Pulmonary artery endothelial cell (primary cell): ENCODE measurements at regions not wholly inside any gene's neighbourhood (a gene's known extent, or its start where the extent isn't known, plus 50 kb on each side); places are given as distances from the start of the nearest gene placed in this dataset.

Source experiments
- DNase-seq: peaks from one replicate; pipeline ENCODE4 v3.0.0-alpha.2; 2011; ENCODE audit warnings: low read depth, low spot score

DNA sequence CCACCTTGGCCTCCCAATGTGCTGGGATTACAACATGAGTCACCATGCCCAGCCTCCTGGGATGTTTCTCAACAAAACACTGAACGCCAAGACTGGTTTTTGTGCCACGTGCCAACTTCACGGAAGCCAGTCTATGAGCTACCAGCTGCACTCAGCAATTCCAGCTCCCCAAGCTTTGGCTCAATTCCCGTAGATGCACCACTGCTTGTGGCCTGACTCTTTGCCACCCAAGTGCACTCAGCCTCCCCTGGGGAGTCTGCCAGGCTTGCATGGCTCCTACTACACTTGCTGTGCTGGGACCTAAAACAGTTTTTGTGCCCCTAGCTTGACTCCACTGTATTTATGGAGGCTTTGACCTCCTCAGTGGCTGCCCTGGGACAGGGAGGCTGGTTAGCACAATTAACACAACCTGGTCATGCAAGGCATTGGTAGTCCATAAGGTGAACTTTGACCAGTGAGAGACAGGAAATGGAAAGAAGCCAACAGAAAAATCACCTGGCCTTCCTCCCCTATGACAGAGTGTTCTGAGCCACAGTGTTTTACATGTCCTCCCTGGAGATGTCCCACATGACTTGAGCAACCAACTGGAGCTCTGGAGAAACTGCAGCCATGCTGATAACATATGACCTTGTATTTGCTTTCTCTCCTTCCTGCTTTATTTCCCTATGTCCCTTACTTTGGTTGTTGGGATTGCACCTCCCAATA, 1173.1 kb downstream of the UQCRFS1 start:
- DNase-seq, result no peak

GRCh38 chr19:28037186-28037585, 1175.8 kb downstream of the UQCRFS1 start:
- DNase-seq, result no peak

- no peak for DNase-seq
Measured at GRCh38 chr19:28036486-28036885, 1176.5 kb downstream of the UQCRFS1 start.

GRCh38 chr19:28034936-28035335, 1178.0 kb downstream of the UQCRFS1 start:
- no peak for DNase-seq

DNA sequence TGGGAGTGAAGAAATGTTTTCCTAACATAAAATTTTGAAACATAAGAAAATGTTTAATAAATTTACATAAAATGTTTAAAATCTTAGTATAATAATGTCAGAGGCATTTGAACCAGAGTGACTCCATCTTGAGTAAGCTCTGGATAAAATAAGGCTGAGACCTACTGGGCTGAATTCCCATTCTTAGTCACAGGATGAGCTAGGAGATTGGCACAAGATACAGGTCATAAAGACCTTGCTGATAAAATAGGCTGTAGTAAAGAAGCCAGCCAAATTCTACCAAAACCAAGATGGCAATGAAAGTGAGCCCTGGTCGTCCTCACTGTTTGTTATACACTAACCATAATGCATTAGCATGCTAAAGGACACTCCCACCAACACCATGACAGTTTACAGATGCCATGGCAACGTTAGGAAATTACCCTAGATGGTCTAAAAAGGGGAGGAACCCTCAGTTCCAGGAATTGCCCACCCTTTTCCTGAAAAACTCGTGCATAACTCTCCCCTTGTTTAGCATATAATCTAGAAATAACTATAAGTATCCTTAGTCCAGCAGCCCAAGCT, 1184.0 kb downstream of the UQCRFS1 start:
- DNase-seq, result no peak

GRCh38 chr19:28027116-28027515, 1185.8 kb downstream of the UQCRFS1 start:
- no peak for DNase-seq

DNA sequence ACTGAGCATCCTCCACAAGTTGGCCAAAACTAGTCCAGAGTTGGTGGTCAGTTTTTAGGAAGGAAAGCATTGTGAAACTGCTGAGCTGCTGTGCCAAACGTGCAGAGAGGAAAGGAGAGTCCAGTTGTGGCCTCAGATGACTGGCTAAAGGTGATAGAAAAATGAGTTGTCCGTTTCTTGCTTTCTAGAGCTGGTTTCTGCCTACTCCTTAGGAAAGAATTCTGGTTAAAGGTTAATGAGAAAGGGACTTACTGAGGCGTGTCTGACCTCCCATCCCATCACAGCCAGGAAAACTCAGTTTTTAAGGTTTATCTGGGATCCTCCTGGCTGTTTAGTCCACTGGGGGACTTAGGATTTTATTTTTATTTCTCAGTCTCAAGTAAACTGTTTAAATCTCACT, 1186.3 kb downstream of the UQCRFS1 start:
- DNase-seq, result no peak

- no peak for DNase-seq
Measured at GRCh38 chr19:28024920-28025319, 1188.0 kb downstream of the UQCRFS1 start.

DNA sequence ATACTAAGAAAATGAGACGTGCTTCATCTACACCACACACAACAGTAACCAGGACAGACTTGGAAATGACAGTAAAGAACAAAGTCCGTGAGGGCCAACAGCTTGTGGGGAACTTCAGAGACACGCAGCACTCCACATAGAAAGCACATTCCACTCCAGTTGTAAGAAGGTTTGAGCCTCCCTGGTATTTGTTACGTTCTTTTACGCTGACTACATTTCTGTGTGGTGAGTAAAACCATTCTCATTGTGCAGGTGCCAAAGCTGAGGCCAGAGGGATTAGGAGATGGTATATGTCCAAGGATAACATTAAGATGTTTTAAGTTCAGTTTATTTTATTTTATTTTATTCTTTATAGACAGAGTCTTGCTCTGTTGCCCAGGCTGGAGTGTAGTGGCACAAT, 1189.9 kb downstream of the UQCRFS1 start:
- no peak for DNase-seq

GRCh38 chr19:28022506-28022905, 1190.4 kb downstream of the UQCRFS1 start:
- DNase-seq, result no peak

DNA sequence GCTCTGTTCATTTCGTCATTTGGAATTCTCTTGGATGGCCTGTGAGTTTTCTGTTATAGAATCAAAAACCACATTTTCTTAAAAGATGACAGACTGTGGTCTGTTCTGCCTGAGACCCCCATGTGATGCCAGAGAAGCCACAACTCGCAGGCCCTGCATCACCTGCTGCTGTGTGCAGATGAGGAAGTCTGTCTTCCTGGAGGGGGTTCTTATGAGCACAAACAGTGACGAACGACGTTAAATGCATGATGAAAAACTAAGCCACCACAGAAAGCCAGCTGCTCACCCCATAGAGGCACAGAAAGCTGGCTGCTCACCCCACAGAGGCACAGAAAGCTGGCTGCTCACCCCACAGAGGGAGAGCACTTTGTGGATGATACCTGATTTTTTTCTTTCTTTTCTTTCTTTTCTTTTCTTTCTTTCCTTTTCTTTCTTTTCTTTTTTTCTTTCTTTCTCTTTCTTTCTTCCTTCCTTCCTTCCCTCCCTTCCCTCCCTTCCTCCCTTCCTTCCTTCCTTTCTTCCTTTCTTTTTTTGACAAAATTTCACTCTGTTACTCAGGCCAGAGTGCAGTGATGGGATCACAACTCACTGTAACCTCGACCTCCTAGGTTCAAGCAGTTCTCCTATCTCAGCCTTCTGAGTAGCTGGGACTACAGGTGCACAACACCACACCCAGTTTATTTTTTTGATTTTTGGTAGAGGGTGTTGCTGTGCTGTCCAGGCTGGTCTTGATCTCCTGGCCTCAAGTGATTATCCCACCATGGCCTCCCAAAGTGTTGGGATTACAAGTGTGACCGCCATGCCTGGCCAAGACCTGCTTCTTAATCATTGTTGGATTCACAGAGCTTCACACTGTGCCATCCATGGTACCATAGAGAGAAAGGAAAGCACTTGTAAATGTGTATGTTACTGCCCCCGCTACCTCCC, 1191.4 kb downstream of the UQCRFS1 start:
- no peak for DNase-seq

GRCh38 chr19:28020619-28021258, 1192.2 kb downstream of the UQCRFS1 start:
- DNase-seq, result no peak

GRCh38 chr19:28019901-28020300, 1193.0 kb downstream of the UQCRFS1 start:
- no peak for DNase-seq

DNA sequence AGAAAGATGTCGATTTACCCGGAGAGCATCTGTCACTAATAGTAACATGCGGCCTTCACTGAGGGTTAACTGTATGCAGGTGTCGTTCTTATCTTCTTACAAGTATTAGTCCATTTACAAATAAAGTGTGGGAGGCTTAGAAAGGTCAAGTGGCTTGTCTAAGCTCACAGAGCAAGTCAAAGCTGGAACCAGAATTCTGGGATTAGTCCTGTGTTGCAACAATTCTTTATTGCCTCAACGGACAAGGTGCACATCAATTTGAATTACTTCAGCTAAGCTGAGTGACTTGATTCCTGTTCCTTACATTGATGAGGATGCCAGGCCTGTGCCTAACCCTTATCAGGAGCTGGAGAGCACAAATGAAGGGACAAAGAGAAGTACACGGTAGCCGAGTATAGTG, 1193.6 kb downstream of the UQCRFS1 start:
- DNase-seq, result no peak

DNA sequence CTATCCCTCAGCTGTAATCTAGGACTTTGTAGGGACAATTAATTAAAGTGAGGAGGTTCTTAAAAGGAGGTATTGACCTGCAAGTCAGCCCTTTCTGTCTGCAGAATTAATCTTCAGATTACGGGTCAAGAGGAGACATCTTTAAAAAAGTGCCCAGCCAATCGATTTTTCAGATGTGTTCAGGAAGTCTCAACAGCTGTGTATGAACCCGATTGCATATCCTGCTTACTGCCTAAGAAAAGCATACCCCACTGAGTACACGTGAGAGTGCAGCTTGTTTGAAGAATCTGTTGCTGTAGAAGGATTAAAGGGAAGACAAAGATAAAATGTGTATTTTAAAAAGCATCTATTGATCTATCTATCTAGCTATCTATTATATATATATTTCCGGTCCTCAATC, 1194.5 kb downstream of the UQCRFS1 start:
- DNase-seq, result no peak

- DNase-seq, result no peak
Measured at GRCh38 chr19:28014615-28015405, 1198.1 kb downstream of the UQCRFS1 start.

- DNase-seq, result no peak
Measured at GRCh38 chr19:28012361-28012760, 1200.6 kb downstream of the UQCRFS1 start.

DNA sequence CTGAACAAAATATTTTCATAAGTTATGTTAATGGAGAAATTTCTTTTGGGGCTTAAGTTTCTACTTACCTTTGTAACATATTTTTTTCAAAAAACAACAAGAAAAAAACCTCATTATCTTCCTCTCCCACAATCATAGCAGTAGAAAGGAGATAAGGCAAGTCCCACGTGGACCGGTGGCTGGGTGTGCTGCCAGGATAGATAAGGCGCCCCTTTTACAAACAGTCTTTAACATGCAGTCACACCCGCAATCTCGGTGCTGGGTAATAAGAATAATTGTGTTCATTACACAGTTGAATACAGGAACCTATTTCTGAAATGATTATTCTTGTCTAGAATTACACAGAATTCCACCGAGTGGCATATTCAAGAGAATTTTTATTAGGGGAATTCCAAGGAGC, 1202.3 kb downstream of the UQCRFS1 start:
- no peak for DNase-seq

DNA sequence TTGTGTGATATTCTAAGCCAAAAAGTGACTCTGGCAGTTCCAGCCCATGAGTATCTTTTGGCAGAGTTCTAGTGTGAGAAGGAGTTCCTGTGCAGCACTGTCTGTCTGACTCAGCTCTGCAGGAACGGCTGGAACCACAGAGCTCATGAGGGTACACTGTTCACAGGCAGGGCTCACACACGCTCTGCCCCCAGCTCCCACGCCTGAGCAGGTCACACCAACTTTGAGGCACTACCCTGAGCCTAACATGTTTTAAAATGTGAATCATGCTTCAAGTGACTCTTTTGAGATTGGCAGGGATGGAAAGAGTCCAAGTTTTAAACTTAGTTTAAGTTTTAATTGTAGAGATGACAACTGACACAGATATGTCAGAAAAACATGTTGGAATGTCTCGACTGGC, 1203.3 kb downstream of the UQCRFS1 start:
- DNase-seq, result no peak

GRCh38 chr19:28008695-28009094, 1204.3 kb downstream of the UQCRFS1 start:
- no peak for DNase-seq

DNA sequence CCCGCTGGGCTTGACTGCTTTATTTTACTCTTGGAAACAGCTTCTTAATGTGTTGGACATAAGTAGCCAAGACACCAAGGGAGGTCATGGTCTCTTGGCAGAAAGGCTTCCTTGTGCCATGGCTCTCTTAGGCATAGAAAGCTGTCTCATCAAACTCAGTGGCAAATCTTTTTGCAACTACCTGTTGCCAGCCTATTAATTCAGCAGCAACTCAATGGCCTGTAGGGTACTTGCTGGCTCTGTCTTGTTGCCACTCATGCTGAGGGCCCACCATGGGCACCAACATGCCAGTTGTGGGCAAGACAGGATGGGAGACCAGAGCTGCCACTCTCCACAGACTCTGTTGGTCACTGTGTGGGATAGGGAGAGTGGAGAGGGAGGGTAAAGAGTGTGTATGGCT, 1209.4 kb downstream of the UQCRFS1 start:
- no peak for DNase-seq
